ENCODE measurements at regions not wholly inside any gene's neighbourhood (a gene's known extent, or its start where the extent isn't known, plus 50 kb on each side); places are given as distances from the start of the nearest gene placed in this dataset.

DNA sequence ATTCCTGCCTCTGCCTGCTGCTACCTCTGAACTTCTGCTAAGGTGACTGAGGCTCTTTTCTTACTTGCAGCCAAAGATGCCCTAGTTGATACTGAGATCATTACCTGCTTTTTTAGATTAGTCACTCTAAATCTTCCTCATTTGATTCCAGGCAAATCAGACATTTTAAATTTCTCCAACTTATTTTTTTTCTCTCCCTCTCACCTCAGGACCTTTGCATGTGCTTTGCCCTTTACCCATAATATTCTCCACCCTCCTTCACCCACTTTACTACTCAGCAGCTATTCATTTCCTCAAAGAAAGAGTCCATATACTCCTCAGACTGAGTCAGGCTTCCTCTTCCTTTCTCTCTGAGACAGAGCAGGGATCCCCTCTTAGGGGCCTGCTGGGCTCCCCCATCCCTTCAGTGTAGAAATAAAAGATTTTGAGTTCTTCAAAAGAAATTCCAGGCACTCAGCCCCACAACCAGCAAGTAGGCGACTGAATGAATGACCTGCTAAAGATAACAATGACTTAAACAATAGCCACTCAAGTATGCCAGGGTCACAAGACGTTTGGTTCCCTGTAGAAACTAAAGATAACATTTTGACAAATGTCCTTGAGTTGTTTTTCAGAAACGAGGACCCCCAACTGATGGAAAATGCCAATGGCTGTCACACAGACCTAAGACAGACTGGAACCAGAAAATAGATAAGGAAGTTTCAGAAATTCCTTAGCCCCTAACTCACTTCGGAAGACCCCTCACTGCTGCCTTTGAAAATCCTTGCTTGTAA is 104.2 kb downstream of the MTNR1B start:
- DNase-seq (ENCODE audit: extremely low read depth in 1 of 11, low read depth in 9 of 11, low spot score in 4 of 11), result no peak

DNA sequence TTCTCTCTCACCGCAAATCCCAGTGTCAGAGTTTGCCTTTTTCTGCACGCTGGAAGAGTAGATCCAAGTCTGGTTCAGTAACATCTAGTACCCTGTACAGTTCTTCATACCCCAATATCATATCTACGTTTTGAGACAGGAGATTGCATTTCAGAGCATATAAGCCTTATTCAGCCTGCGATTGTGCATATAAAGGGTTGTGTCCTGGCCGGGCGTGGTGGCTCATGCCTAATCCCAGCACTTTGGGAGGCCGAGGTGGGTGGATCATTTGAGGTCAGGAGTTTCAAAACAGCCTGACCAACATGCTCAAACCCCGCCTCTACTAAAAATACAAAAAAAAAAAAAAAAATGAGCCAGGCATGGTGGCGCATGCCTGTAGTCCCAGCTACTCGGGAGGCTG is 104.9 kb downstream of the MTNR1B start:
- DNase-seq (ENCODE audit: extremely low read depth in 1 of 11, low read depth in 9 of 11, low spot score in 4 of 11), result no peak

DNA sequence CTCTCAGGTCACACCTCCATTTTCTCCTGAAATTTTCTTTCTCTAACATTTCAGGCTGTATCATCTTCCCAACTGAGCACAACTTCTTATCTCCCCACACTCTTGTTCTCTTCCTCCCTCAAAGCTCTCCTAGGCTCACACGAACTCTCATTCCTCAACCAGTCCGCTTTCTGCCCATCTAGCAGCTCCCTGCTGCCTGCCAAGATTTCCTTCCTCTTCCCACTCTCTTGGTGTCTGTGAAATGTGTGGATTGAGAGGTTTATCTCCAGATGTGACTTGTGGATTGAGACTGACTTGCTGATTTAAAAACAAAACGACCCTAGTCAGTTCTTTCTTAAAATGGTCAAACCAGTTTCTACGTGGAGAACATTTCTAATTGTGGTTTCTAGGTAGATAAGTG is 106.3 kb downstream of the MTNR1B start:
- DNase-seq (ENCODE audit: extremely low read depth in 1 of 11, low read depth in 9 of 11, low spot score in 4 of 11), result no peak

DNA sequence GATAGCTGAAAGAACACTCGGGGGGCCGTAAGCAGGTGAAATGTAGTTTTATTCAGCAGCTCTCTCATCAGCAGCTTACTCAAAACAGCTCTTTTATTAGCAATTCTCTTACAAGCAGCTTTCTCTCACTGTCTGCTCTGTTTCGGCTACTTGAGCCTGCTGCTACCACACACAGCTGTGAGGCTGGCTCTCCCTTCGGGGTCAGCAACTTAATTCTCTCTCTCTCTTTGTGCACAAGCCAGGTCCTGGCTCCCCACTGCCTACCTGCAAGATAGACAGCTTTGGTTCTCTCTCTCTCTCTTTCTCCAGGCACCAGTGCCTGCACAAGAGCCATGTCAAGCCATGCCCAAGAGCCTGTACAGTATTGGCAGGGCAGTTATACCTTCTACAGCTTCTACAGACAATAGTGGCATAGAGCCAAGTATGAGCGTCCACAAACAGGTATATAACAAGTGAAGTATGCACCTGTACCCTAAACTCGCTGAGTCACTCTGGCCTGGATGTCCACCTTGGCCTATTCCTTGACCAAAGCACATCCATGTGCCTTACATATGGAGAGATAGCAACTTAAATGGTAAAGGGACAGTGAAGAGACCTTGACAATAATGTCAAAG is 110.8 kb downstream of the MTNR1B start:
- DNase-seq (ENCODE audit: extremely low read depth in 1 of 11, low read depth in 9 of 11, low spot score in 4 of 11), result no peak

DNA sequence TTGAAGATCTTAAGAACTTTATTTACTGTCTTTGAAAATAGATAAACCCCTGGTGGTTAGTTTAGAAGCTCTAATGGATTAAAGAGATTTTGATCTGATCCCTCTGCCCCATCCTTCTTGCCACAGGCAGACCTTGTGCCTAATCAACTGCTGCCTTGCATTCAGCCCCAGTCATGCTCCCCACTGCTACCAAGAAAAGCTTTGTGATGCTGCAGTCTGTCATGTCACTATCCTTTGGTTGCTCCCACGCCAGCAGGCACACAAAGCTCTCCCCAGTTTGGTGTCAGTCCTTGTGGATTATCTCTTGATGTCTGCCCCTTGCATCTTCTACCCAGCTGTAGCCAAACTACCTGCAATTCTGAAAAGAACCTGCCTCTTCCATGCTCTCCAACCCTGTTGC is 112.2 kb downstream of the MTNR1B start:
- no peak for DNase-seq (ENCODE audit: extremely low read depth in 1 of 11, low read depth in 9 of 11, low spot score in 4 of 11)

DNA sequence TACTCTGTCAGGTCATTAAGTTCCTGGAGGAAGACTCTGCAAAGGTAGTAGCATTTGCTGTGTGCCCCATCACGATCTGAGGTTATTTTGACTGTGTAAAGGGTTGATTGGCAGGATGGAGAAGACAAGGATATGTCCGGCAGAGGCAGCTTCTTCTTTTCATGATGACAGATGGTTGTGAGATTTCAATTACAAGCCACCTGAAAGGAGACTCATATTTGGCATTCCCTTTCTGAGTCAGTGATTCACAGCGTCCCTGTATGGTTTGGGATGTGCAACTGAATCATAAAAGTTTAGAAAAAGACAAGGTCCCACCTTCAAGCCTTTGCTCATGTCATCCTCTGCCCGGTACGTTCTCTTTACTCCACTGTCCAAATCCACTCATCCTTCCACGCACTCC is 113.4 kb downstream of the MTNR1B start:
- no peak for DNase-seq (ENCODE audit: extremely low read depth in 1 of 11, low read depth in 9 of 11, low spot score in 4 of 11)

DNA sequence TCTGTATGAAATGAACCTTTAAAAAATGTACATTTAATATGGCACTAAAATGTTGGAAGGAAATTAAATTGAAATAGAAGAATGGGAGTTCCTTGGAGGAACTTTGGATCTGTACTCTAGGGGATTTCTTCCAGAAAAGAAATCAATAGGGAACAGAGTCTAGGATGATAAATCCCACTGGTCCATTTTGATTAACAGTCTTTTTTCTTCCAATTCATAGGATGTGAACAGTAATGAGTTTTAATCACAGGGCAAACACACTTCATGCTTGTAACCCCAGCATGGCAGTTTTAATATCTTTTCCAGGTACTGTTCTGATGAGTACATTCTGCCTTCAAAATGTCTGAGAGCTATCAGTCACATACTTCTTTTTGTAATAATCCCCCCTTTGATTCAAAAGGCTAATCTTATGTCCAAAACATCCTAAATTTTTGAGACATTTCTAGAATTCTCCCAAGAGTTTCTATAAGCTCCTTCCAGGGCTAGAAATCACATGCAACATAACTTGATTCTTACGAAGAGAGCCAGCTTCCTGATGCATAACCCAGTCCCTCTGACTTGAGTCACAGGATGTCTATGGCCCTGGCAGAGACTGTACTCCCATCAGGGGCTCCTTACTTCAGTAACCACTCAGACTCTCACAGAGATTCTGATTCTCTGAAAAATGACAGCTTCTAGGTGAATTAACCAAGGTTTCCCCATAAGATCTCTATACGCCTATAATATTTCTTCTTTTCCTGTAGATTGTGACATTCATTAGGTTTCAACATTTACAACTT is 112.9 kb downstream of the SLC36A4 start:
- no peak for DNase-seq (ENCODE audit: extremely low read depth in 1 of 11, low read depth in 9 of 11, low spot score in 4 of 11)

DNA sequence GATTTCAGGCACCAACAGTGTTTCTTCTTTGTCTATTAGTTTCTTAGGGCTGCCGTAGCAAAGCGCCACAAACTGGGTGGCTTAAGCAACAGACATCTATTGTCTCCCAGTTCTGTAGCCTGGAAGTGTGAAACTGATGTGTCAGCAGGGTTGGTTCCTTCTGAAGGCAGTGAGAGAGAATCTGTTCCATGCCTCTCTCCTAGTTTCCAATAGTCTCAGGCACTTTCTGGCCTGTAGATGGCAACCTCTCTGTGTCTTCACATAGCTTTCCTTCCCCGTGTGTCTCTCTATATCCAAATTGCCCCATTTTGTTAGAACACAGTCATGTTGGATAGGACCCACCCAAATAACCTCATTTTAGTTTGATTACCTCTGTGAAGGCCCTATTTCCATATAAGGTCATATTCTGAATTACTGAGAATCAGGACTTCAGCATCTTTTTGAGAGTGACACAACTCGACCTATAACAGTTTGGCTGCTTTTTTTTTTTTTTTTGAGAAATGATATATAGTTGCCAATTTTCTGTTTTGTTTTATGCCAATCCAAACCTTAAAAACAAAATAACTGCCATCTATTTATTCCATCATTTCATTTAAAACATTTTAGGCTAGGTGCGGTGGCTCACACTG is 108.2 kb downstream of the SLC36A4 start:
- DNase-seq (ENCODE audit: extremely low read depth in 1 of 11, low read depth in 9 of 11, low spot score in 4 of 11), result no peak
